Spleen (tissue), 7 donors: ENCODE measurements at regions not wholly inside any gene's neighbourhood (a gene's known extent, or its start where the extent isn't known, plus 50 kb on each side); places are given as distances from the start of the nearest gene placed in this dataset.

Source experiments
- POLR2A ChIP-seq, 3 donors: fragments of 450-650 bp; IDR thresholded peaks; one replicate each; pipeline ENCODE4 v1.5.1; 2017; ENCODE audit warnings: antibody characterized with exemption in 3 of 3, mild to moderate bottlenecking in 1 of 3
- TF ChIP-seq, protein P1 (sequence below), 11 experiments: fragments of 200-600 bp in 7 of 11; fragments of 450-650 bp in 4 of 11; sonication (generic) in 4 of 11; IDR thresholded peaks in 8 of 11; conservative IDR thresholded peaks in 3 of 11; 1 replicate in 7 of 11; 2 replicates in 4 of 11; pipeline versions ENCODE4 v1.4.0 to v1.8.0; 2016 to 2021; ENCODE audit warnings: antibody characterized with exemption in 11 of 11, inconsistent platforms in 4 of 11, mild to moderate bottlenecking in 1 of 11
- donor health status: DM: no; HTN: no; CAD: no; lungs with moderate emphysema.
- donor health status: DM: no; HTN: no; CAD: no.
- donor health status: DM: no; HTN: no; CAD: no.

- TF ChIP-seq, protein P1, sequence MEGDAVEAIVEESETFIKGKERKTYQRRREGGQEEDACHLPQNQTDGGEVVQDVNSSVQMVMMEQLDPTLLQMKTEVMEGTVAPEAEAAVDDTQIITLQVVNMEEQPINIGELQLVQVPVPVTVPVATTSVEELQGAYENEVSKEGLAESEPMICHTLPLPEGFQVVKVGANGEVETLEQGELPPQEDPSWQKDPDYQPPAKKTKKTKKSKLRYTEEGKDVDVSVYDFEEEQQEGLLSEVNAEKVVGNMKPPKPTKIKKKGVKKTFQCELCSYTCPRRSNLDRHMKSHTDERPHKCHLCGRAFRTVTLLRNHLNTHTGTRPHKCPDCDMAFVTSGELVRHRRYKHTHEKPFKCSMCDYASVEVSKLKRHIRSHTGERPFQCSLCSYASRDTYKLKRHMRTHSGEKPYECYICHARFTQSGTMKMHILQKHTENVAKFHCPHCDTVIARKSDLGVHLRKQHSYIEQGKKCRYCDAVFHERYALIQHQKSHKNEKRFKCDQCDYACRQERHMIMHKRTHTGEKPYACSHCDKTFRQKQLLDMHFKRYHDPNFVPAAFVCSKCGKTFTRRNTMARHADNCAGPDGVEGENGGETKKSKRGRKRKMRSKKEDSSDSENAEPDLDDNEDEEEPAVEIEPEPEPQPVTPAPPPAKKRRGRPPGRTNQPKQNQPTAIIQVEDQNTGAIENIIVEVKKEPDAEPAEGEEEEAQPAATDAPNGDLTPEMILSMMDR (IDR thresholded peaks at IDR 0.05 in 8 of 11, conservative IDR thresholded peaks at IDR 0.05 in 3 of 11), result no peak
- TF ChIP-seq POLR2A (IDR thresholded peaks at IDR 0.05), result no peak
These were observed 173.9 kb downstream of the RNF152 start for GRCh38 chr18:61718944-61719343.
